ENCODE measurements at regions not wholly inside any gene's neighbourhood (a gene's known extent, or its start where the extent isn't known, plus 50 kb on each side); places are given as distances from the start of the nearest gene placed in this dataset.
"Not testable (repeated sequence)": the region's sequence is repeated elsewhere in the genome, so short reads cannot be mapped to it uniquely, and the experiment has no call there.

DNA sequence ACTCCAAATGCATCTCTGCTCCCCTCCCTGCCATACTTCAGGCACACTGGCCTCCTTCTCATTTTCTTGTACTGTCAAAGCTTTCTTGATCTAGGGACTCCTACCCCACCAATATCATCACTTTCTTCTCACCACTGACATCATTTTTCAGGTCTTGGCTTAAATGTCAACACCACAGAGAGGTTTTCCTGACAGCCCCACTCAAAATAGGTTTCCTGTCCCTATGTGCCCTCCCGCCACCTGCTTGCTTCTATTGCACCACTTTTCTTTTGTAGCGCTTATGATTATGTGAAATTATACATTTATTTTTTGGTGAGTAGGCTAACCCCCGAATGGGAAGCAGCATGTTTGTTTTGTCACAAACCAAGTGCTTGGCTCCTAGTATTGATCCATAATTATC, 164.6 kb downstream of the NDFIP2 start:
- DNase-seq, result no peak

DNA sequence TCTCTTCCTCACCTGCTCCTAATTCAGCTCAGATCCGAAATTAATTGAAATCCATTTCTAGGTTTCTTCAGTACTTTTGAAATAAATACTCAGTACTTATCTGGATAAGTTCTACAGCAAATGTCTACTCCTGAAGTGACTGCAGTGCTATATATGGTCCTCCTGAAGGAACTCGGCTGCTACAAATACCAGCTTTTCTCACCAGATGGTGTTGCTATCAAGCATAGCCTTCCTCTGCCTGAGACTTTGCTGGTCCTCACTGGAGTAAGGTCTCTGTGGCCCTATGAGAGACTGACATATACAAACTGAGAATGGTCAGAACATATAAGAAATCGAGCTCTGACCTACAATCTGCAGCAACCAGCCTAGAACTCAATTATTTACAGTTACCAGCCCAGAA, 161.6 kb downstream of the NDFIP2 start:
- no peak for DNase-seq

DNA sequence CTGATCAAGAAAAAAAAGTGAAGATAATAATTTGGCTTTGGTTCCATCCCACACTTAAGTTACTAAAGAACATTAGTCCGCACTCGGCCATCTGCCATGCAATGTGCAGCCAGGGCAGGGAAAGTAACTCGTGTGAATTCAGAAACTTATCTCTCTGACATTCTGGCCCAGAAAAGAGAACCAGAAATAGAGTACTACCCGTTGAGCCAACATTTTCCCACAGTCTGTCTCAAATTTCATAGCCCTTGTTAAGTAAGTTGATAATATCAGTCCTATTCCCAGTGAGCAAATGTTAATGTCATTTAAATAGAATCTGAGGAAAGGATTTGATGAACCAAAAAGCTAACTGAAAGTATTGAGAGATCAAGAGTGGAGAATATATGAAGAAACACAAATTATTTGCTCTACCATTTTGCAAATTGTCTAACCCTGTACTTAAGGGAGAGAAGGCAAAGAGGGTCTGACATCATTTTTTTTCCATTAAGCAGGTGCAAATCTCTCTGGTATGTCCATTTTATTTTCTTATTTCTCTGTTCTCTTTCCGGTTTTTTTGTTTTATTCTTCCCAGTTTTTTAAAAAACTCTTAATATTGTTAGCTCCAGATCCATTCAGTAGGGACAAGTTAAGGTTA, 156.3 kb downstream of the NDFIP2 start:
- DNase-seq, result no peak

DNA sequence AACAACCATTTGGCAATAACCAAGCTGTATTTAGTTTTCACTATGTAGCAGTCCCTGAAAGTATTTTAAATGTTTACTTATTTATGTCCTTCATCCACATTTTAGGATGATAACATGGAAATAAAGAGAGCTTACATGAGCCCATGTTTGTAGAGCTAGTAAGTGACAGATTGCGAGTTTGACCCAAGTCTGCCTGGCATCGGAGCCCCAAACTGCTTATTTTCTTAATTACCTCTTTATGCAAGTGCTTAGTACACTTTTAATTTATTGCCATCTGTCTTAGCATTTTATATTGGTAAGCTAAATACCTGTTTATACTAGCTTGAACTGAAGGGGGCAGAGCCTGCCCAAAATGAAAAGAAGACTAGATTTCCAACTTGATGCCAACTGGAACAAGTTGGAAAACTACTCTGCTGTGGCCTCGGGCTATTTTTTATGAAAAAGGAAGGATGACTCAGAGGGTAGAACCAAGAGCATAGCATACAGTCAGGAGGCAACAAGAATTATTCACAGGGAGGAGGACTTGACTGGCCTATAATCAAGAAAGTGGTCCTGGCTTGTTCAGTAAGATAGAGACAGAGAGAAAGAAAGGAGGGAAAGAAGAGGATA, 150.2 kb downstream of the NDFIP2 start:
- no peak for DNase-seq

DNA sequence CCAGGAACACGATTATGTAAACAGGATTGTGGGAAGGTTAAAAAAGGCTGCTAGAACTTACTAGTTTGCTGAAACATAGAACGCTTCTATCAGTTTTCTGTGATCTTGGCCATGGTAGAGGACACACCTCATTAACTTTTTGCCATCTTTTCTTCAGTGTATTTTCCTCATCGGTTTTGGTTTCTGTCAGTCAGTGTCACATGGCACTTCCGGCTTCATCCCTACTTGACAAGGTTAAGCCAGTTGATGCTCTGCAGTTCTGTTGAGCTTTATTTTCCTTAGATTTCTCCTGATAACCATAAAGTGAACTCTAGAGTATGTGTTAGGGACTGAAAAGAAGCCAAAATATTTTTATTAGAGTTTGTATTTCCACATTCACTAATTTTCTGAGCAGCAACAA, 147.5 kb downstream of the NDFIP2 start:
- no peak for DNase-seq

DNA sequence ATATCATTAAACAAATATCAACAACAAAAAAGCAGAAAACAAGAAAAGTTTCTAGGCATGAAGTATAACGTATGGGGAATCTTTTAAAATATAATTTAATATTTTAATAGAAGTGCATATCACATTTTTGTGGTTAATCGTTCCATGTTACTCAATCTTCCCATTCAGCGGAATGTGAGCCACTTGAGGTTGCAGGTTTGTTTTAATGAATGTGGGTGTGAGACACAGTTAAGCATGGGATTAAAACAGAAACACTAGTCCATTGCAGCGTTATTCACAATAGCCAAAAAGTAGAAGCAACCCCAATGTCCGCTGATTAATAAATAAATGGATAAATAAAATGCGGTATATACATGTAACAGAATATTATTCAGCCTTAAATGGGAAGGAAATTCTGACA, 146.0 kb downstream of the NDFIP2 start:
- no peak for DNase-seq

DNA sequence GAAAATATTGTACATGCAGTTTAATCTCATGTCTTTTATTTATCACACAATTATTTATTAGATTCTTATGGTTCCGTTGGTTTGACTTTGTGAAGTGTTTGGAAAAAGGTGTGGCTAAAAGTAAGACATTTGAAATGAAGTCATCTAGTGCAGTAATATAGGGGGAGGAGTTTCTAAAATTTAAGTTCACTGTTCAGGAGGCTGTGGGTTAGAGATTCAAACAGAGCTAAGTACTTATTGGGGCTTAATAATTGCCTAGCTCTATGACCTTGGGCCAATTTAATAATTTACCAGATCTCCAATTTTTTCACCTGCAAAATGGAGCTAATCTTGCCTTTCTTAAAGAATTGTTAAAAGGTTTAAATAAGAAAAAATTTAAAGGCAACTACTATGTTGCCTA, 144.6 kb downstream of the NDFIP2 start:
- no peak for DNase-seq

DNA sequence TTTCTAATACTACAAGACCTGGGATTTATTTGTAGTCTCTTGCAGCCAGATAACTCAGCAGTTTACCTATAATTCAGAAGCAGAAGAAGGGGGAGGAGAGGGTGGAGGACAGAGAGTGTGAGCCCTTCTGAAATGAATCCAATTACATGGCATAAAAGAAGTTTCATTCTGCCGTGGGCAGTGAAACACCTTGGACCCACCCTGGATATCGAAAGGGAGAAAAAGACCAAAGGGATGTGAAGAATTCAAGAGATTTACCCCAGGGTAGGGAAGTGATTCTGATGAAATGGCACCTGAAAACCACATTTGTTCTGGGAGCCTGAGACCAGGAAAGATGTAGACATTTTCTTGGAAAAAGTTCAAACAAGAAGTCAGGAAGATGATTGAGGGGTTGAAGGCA, 140.9 kb downstream of the NDFIP2 start:
- DNase-seq, result no peak

DNA sequence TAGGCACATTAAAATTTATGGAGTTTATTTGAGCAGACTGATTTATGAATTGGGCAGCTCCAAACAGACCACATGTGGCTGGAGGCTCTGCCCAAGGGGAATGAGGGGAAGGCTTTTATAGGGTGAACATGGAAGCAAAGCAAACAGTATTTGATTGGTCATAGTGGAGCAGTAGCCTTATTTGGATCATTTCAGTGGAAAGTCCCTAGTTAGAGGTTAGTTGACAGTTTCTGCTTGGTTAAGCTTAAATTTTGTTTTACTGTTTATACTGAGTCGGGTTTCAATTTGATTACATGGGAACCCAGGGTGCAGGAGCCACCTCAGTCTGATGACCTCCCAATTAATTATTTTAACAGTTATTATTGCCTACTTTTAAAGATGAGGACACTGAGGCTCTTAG, 140.5 kb downstream of the NDFIP2 start:
- DNase-seq, result no peak

DNA sequence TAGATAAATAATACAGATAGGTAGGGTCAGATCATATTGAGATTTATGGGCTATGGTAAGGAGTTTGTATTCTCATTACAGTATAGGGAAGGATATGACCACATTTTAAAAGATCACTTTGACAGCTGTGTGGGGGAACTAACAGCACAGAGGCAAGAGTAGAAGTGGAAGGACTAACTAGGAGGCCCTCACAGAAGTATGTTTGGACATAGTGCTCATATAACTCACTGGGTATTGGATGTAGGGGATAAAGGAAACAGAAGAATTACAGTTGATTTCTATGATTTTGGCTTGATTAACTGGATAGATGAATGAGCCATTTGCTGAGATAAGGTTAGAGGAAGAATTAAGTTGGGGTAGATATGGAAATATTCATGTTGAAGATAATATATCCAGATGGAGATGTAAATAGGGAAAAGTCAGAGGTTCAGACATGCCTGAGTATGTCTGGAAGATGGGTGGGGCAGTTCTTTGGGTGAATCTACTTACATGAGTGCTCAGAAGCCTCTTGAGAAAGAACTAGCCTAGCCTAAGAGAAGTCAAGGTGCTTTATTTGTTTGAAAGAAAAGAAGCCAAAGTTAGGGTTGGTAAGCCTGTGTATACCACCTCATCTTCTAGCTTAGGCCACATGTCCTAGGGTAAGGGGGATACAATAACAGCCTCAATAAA, 133.4 kb downstream of the NDFIP2 start:
- DNase-seq, result no peak

DNA sequence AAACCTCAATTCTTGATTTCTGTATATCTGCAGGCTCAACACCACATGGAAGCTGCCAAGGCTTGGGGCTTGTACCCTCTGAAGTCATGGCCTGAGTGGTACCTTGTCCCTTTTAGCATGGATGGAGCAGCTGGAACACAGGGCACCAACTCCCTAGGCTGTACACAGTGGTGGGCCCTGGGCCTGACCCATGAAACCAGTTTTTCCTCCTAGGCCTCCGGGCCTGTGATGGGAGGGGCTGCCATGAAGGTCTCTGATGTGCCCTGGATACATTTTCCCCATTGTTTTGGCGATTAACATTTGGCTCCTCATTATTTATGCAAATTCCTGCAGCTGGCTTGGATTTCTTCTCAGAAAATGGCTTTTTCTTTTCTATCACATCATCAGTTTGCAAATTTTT, 131.6 kb downstream of the NDFIP2 start:
- DNase-seq, result no peak

DNA sequence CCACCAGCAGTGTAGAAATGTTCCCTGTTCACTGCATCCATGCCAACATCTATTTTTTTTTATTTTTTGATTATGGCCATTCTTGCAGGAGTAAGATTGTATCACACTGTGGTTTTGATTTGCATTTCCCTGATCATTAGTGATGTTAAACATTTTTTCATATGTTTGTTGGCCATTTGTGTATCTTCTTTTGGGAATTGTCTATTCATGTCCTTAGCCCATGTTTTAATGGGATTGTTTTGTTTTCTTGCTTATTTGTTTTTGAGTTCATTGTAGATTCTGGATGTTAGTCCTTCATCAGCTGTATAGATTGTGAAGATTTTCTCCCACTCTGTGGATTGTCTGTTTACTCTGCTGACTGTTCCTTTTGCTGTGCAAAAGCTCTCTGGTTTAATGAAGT, 126.9 kb downstream of the NDFIP2 start:
- not testable (repeated sequence) for DNase-seq

Measured in activated CD4-positive, alpha-beta T cell treated with anti-CD3 and anti-CD28 coated beads for 1 hour (primary cell).